ENCODE measurements at regions not wholly inside any gene's neighbourhood (a gene's known extent, or its start where the extent isn't known, plus 50 kb on each side); places are given as distances from the start of the nearest gene placed in this dataset.

- TF ChIP-seq CTCF (IDR thresholded peaks at IDR 0.05; ENCODE audit: insufficient read depth, low read depth, low read length): no peak
- TF ChIP-seq EZH2 (IDR thresholded peaks at IDR 0.05; ENCODE audit: insufficient read depth, low read length): no peak
These were observed 509.1 kb downstream of the SHQ1 start for GRCh38 chr3:72338942-72339669.

Measured in astrocyte (in vitro differentiated cells and primary cell).